Heart left ventricle (tissue), 16 donors: ENCODE measurements at regions not wholly inside any gene's neighbourhood (a gene's known extent, or its start where the extent isn't known, plus 50 kb on each side); places are given as distances from the start of the nearest gene placed in this dataset.

Source experiments
- ATAC-seq, 4 donors: fragments of 200-7000 bp; cut with Tn5 transposase; one replicate each; pipeline ENCODE4 v1.9.1; 2020 to 2022; ENCODE audit warnings: moderate library complexity in 4 of 4, mild to moderate bottlenecking in 3 of 4, moderate number of reproducible peaks in 1 of 4
- DNase-seq, 5 donors: peaks; one replicate each; pipeline ENCODE4 v3.0.0-alpha.2; 2020
- H3K27ac ChIP-seq, 12 donors: fragments of 200-600 bp; sonication (generic) in 4 of 12; one replicate each; pipeline versions ENCODE4 v1.5.0 to v1.8.0; 2016 to 2022; ENCODE audit warnings: mild to moderate bottlenecking in 2 of 12
- H3K27me3 ChIP-seq, 9 donors: fragments of 200-600 bp; sonication (generic) in 2 of 9; one replicate each; pipeline versions ENCODE4 v1.5.1 to v1.8.0; 2016 to 2022; ENCODE audit warnings: mild to moderate bottlenecking in 3 of 9
- H3K36me3 ChIP-seq, 9 donors: fragments of 200-600 bp; sonication (generic) in 2 of 9; one replicate each; pipeline versions ENCODE4 v1.5.0 to v1.8.0; 2018 to 2022; ENCODE audit warnings: mild to moderate bottlenecking in 2 of 9
- H3K4me1 ChIP-seq, 12 donors: fragments of 200-600 bp; sonication (generic) in 4 of 12; one replicate each; pipeline versions ENCODE4 v1.5.0 to v1.8.0; 2016 to 2022; ENCODE audit warnings: mild to moderate bottlenecking in 3 of 12
- H3K4me3 ChIP-seq, 12 donors: fragments of 200-600 bp; sonication (generic) in 4 of 12; one replicate each; pipeline versions ENCODE4 v1.5.0 to v1.8.0; 2017 to 2022; ENCODE audit warnings: mild to moderate bottlenecking in 9 of 12, moderate library complexity in 4 of 12
- H3K9me3 ChIP-seq, 12 donors: fragments of 200-600 bp; sonication (generic) in 4 of 12; one replicate each; pipeline versions ENCODE4 v1.5.0 to v1.8.0; 2016 to 2022; ENCODE audit warnings: mild to moderate bottlenecking in 1 of 12
- CTCF ChIP-seq, 12 donors: fragments of 200-600 bp; sonication (generic) in 4 of 12; IDR thresholded peaks; one replicate each; pipeline versions ENCODE4 v1.5.0 to v1.8.0; 2018 to 2022; ENCODE audit warnings: antibody characterized with exemption in 12 of 12, mild to moderate bottlenecking in 5 of 12
- POLR2A ChIP-seq, 2 donors: fragments of 450-650 bp; IDR thresholded peaks; one replicate each; pipeline ENCODE4 v1.6.1; 2017; ENCODE audit warnings: antibody characterized with exemption in 2 of 2, mild to moderate bottlenecking in 2 of 2, moderate library complexity in 2 of 2
- WGBS, 4 donors: extraction: QIAGEN DNeasy Blood & Tissue Kit in 2 of 4; methylation state at CpG; one replicate each; pipeline versions ENCODE4 v1.1.5 to v1.1.7; 2013 to 2018; 5-methylcytosine and 5-hydroxymethylcytosine counted together
- intact Hi-C, 10 donors: fragments of 100-400 bp; cut with DNase I; formaldehyde crosslinking; loops; one replicate each; pipeline versions ENCODE4 v1.11.1 to v1.14.2; 2022
- donor health status: ischemic (EF 13 %, LVEDD 7.1; RV severe dilation, severe dysfunction).
- donor health status: healthy with polysubstance abuse.
- donor health status: DM: no; HTN: yes; CAD: no.
- donor health status: DM: no; HTN: no; CAD: no.
- donor health status: ischemic (EF 25% LVEDD 6.9; RV normal size, moderate dysfunction).
- donor health status: ischemic (EF 25% LVEDD 5.7; RV mildly dilated, moderate dysfunction).
- donor health status: healthy.
- donor health status: DM: yes; HTN: yes; CAD: no.
- donor health status: ischemic (EF 35%, LVEDD 5.7; RV mildly dilated, moderate dysfunction).
- donor health status: nonischemic (EF 11% LVEDD 7.7; RV severe dilation, severe dysfunction).
- donor health status: DM: yes; HTN: yes; CAD: no.
- donor health status: PGD.
- donor health status: ischemic (EF 29% LVEDD 5.4; RV normal size, mild dysfunction).
- donor health status: nonischemic (EF 23%, LVEDD 6.1; RV moderate dilation, normal function).

DNA sequence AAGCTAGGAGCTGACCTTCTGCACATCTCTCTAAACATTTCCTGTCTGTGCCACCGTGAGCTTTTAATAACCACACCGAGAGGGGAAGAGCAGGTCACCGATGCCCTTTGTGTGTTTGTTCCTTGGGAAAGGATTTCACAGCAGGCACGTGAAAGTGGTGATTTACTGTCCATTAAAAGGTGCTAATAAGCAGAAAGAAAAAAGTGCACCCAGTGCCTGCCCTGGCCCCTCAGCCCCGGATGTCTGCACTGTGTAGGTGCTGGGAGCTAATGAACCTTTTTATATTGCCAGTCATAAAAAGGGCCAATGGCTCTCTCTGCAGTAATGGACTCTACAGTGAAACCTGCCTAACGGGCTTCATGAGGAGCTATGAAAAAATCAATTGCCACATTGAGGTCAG is 312.6 kb downstream of the C6orf118 start:
- ATAC-seq (peak in 2 of 4 donors; percentile 9 to 36), DNase-seq (no peak)
- H3K9me3 ChIP-seq = peaks cover 0 to 8% (median 0%) of the 10 kb centered on the region in 12 donors
- no peaks in the 10 kb centered on the region for H3K36me3 ChIP-seq
- intact Hi-C loops = no loop called here
- H3K4me1 ChIP-seq = no peaks in the 10 kb centered on the region
- H3K27me3 ChIP-seq = no peaks in the 10 kb centered on the region
- WGBS, 4 donors = 47 to 56% (median 47%) methylated on average over 6 of the region's 6 CpGs
- H3K4me3 ChIP-seq = no peak overlapping the region
- TF ChIP-seq POLR2A (IDR thresholded peaks at IDR 0.05) = no peak
- TF ChIP-seq CTCF (IDR thresholded peaks at IDR 0.05) = no peak
- H3K27ac ChIP-seq = no peak overlapping the region

- no peaks in the 10 kb centered on the region for H3K4me1 ChIP-seq
- intact Hi-C loops = no loop called here
- H3K27me3 ChIP-seq = no peaks in the 10 kb centered on the region
- DNase-seq = no peak
- no peaks in the 10 kb centered on the region for H3K36me3 ChIP-seq
- no peaks in the 10 kb centered on the region for H3K9me3 ChIP-seq
- no peak overlapping the region for H3K27ac ChIP-seq
- no peak for TF ChIP-seq POLR2A (IDR thresholded peaks at IDR 0.05)
- ATAC-seq = no peak
- 71 to 83% (median 80%) methylated on average over 2 of the region's 2 CpGs for WGBS, 4 donors
- no peak overlapping the region for H3K4me3 ChIP-seq
Observed at GRCh38 chr6:164991573-164991972, 317.8 kb downstream of the C6orf118 start.

DNA sequence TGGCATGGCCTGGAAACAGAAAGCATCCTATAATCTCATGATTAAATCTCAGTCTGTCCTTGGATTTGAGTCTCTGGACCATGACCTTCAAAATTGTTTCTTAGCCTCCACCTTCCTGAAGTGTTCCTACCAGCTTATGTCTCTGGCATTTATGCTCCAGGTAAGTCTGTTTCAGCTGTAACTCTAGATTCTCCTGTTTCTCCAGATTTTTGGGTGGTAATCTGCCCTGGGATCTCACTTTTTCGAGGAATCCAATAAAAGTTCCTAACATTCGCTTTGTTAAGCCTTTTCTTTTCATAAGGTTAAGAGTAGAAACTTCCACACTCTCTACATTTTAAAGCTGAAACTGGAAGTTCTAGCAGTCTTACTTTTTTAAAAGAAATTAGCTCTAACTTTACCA is 318.5 kb downstream of the C6orf118 start:
- Histone ChIP-seq H3K9me3 (no peaks in the 10 kb centered on the region), H3K4me3 (no peak overlapping the region), H3K27ac (no peak overlapping the region), H3K36me3 (no peaks in the 10 kb centered on the region), H3K27me3 (no peaks in the 10 kb centered on the region), H3K4me1 (no peaks in the 10 kb centered on the region)
- ATAC-seq = no peak
- WGBS, 4 donors = 84 to 95% (median 92%) methylated on average over 2 of the region's 2 CpGs
- intact Hi-C loops = no loop called here
- no peak for DNase-seq
- TF ChIP-seq CTCF (IDR thresholded peaks at IDR 0.05) (no peak), POLR2A (IDR thresholded peaks at IDR 0.05) (no peak)

GRCh38 chr6:164982389-164982788 is 327.0 kb downstream of the C6orf118 start:
- no peak for DNase-seq
- no peaks in the 10 kb centered on the region for H3K27me3 ChIP-seq
- ATAC-seq = no peak
- TF ChIP-seq POLR2A (IDR thresholded peaks at IDR 0.05) = no peak
- no peak for TF ChIP-seq CTCF (IDR thresholded peaks at IDR 0.05)
- no peak overlapping the region for H3K27ac ChIP-seq
- H3K4me3 ChIP-seq = no peak overlapping the region
- WGBS, 4 donors = 49 to 73% (median 56%) methylated on average over 3 of the region's 3 CpGs
- intact Hi-C loops = no loop called here
- H3K4me1 ChIP-seq = no peaks in the 10 kb centered on the region
- H3K36me3 ChIP-seq = no peaks in the 10 kb centered on the region
- H3K9me3 ChIP-seq = no peaks in the 10 kb centered on the region

DNA sequence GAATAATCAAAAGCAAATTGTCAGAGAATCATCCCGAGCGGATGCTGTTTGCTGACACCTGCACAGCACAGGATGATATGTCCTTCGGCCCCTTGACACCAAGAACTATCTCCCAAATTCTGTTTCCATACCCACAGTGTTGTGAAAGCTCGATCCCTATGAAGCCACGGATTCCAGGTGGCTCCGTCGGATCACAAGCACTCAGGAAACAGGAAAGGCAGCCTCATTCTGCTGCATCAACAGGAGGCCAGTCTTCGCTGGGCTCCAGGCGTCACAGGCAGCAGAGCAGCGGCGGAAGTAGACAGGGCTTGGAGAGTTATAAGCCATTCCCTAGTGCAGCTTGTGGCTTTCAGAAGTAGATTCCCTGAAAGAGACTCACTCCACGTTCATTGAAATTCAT is 342.3 kb downstream of the C6orf118 start:
- 59 to 73% (median 67%) methylated on average over 12 of the region's 12 CpGs for WGBS, 4 donors
- intact Hi-C loops = no loop called here
- TF ChIP-seq POLR2A (IDR thresholded peaks at IDR 0.05) (no peak), CTCF (IDR thresholded peaks at IDR 0.05) (no peak)
- ATAC-seq (no peak), DNase-seq (no peak)
- H3K4me3 ChIP-seq = no peak overlapping the region
- H3K36me3 ChIP-seq = no peaks in the 10 kb centered on the region
- peaks cover 0 to 4% (median 0%) of the 10 kb centered on the region in 12 donors for H3K9me3 ChIP-seq
- H3K27ac ChIP-seq = no peak overlapping the region
- no peaks in the 10 kb centered on the region for H3K4me1 ChIP-seq
- H3K27me3 ChIP-seq = no peaks in the 10 kb centered on the region
